ENCODE measurements at regions not wholly inside any gene's neighbourhood (a gene's known extent, or its start where the extent isn't known, plus 50 kb on each side); places are given as distances from the start of the nearest gene placed in this dataset.

DNA sequence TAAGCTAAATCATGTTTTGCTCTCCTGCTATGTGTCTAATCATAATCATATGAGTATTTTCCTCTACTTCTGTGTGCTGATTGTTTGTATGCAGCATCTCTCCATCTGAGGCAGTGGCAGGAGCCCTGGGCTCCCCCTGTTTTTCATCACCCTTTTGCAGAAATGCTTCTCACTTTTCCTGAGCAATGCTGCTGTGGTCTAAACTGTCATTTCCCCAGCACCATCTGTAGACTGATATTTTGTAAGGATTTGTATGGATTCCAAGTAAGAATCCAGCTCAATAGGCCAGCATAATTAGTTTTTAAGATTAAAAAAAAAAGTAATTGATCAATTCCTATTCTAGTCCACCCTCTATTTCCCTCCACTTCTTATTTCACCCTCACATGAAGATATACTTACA, 257.0 kb upstream of the CPHXL start:
- H3K4me3 ChIP-seq (ENCODE audit: low read depth, low read length): no peak overlapping the region
- DNase-seq (ENCODE audit: low read depth, low spot score): no peak
- TF ChIP-seq, protein P1, sequence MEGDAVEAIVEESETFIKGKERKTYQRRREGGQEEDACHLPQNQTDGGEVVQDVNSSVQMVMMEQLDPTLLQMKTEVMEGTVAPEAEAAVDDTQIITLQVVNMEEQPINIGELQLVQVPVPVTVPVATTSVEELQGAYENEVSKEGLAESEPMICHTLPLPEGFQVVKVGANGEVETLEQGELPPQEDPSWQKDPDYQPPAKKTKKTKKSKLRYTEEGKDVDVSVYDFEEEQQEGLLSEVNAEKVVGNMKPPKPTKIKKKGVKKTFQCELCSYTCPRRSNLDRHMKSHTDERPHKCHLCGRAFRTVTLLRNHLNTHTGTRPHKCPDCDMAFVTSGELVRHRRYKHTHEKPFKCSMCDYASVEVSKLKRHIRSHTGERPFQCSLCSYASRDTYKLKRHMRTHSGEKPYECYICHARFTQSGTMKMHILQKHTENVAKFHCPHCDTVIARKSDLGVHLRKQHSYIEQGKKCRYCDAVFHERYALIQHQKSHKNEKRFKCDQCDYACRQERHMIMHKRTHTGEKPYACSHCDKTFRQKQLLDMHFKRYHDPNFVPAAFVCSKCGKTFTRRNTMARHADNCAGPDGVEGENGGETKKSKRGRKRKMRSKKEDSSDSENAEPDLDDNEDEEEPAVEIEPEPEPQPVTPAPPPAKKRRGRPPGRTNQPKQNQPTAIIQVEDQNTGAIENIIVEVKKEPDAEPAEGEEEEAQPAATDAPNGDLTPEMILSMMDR (IDR thresholded peaks at IDR 0.05; ENCODE audit: insufficient read depth, low read length, missing control alignments): no peak
- POLR2A ChIA-PET: no interaction called here
- CTCF ChIA-PET: no interaction called here

DNA sequence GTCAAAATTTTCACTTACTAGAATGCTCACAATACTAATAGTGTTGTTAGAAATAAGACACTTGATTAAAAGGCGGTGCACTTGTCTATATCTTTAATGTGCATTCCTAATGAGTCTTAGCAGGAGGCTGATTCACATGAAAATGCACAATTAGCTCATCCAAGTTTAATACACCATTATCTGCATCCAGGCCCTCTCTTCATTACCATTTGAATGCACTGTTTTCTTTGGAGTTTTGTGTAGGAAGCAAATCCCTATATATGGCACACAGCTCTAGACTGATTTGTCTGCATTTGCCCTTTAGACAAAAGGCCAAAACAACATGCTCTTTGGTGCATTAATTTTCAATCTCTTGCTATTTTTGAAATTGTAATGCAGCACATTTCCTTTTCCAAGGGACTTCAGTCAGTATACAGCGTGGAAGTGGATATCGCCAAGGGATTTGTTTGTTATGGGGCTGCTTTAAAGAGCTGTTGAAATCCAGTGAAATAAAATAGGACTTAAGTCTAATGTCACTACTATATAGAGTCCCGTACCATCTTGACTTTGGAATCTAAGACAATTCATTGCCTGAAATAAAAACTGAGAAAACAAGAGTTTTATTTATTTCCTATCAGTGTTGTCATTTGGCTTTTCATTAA, 257.6 kb upstream of the CPHXL start:
- CTCF ChIA-PET: no interaction called here
- no peak overlapping the region for H3K4me3 ChIP-seq (ENCODE audit: low read depth, low read length)
- POLR2A ChIA-PET: no interaction called here
- TF ChIP-seq, protein P1 (IDR thresholded peaks at IDR 0.05; ENCODE audit: insufficient read depth, low read length, missing control alignments): no peak
- DNase-seq (ENCODE audit: low read depth, low spot score): no peak

DNA sequence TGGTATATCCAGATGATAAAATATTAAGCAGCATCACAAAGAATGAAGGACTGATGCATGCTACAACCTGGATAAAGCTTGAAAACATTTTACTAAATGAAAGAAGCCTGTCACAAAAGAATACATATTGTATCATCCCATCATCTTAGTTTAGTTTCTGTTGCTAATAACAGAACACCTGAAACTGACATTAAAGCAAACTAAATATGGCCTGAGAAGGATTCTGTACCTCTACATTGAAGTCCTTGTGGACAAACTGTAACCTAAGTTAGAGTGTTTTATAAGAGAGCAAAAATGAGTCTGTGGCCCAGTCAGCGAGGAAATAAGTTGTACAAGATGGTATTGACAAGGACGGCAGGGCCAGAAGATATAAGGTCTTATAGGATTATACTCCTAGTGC, 261.0 kb upstream of the CPHXL start:
- DNase-seq (ENCODE audit: low read depth, low spot score): no peak
- no peak overlapping the region for H3K4me3 ChIP-seq (ENCODE audit: low read depth, low read length)
- ChIA-PET POLR2A (no interaction called here), CTCF (no interaction called here)
- TF ChIP-seq, protein P1 (IDR thresholded peaks at IDR 0.05; ENCODE audit: insufficient read depth, low read length, missing control alignments): no peak

DNA sequence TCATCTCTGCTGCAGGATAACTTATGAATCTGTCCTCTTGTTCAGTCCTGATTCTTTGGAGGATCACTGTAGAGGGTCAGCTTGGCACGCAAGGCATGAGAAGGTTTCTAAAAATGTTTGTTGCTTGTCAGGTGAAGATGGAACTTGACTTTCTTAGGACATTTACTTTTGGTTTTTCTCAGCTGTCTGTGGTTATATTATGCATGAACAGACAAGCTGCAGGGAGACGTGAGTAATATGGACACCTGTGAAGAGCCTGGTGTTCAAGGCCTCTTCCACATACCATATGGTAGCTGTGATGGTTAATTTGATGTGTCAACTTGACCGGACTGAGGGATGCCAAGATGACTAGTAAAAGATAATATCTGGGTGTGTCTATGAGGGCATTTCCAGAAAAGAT, 270.2 kb upstream of the CPHXL start:
- no peak for DNase-seq (ENCODE audit: low read depth, low spot score)
- ChIA-PET POLR2A (no interaction called here), CTCF (no interaction called here)
- TF ChIP-seq, protein P1 (IDR thresholded peaks at IDR 0.05; ENCODE audit: insufficient read depth, low read length, missing control alignments): no peak
- no peak overlapping the region for H3K4me3 ChIP-seq (ENCODE audit: low read depth, low read length)

DNA sequence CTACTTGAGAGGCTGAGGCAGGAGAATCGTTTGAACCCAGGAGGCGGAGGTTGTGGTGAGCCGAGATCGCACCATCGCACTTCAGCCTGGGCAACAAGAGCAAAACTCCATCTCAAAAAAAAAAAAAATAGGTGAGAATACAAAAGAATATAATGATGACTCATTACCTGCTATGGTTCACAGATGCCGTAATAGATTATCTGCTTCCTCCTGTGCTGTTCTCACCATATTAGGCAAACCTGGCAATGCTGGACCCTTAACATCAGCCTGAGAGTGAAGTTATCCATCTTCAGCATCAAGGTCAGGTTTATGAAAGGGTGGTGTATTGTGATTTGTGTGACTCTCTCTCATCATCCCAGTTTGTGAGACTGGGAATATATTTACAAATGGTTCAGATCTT, 271.3 kb upstream of the CPHXL start:
- ChIA-PET CTCF (no interaction called here), POLR2A (no interaction called here)
- TF ChIP-seq, protein P1 (IDR thresholded peaks at IDR 0.05; ENCODE audit: insufficient read depth, low read length, missing control alignments): no peak
- no peak for DNase-seq (ENCODE audit: low read depth, low spot score)
- H3K4me3 ChIP-seq (ENCODE audit: low read depth, low read length): no peak overlapping the region

DNA sequence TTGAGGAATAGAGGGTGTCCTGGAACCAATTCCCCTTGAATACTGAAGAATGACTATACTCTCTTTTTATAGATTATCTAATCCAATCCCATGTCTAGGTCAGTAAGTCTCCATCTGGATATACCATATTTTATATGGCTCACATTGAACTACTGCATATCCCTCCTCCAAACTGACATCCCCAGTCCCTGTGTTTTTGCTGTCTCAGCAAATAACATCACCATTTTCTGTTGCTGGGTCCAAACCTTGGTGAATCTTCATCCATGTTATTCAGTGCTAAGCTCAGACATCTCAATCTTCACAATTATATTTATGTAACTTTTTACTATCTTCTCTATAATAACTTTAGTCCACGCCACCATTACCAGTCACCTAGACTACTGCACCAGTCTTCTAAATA, 269.6 kb upstream of the CNTNAP4 start:
- POLR2A ChIA-PET: no interaction called here
- no peak for DNase-seq (ENCODE audit: low read depth, low spot score)
- H3K4me3 ChIP-seq (ENCODE audit: low read depth, low read length): no peak overlapping the region
- TF ChIP-seq, protein P1 (IDR thresholded peaks at IDR 0.05; ENCODE audit: insufficient read depth, low read length, missing control alignments): no peak
- CTCF ChIA-PET: no interaction called here

Measured in AG04449 (cell line).